HUDEP-2 (cell line): ENCODE measurements at regions not wholly inside any gene's neighbourhood (a gene's known extent, or its start where the extent isn't known, plus 50 kb on each side); places are given as distances from the start of the nearest gene placed in this dataset.

Source experiments
- DNase-seq, 76 experiments: peaks; one replicate each; lab custom pipeline; 2025; ENCODE audit not compliant: unreplicated experiment in 76 of 76; lab: John Stamatoyannopoulos, UW

- no peak for DNase-seq
These were observed 702.4 kb upstream of the LRRC4C start for GRCh38 chr11:42161886-42162285.

GRCh38 chr11:42169191-42169590, 709.7 kb upstream of the LRRC4C start:
- no peak for DNase-seq

- no peak for DNase-seq
These were observed 711.1 kb upstream of the LRRC4C start for GRCh38 chr11:42170601-42171000.

GRCh38 chr11:42171046-42171445, 711.6 kb upstream of the LRRC4C start:
- no peak for DNase-seq

GRCh38 chr11:42172441-42172840, 713.0 kb upstream of the LRRC4C start:
- DNase-seq: no peak

- no peak for DNase-seq
These were observed 715.8 kb upstream of the LRRC4C start for GRCh38 chr11:42175203-42175602.

GRCh38 chr11:42179216-42179615, 719.8 kb upstream of the LRRC4C start:
- no peak for DNase-seq

GRCh38 chr11:42195289-42196013, 736.0 kb upstream of the LRRC4C start:
- DNase-seq: no peak

- no peak for DNase-seq
These were observed 740.9 kb upstream of the LRRC4C start for GRCh38 chr11:42200311-42200710.

GRCh38 chr11:42201603-42202148, 742.2 kb upstream of the LRRC4C start:
- DNase-seq: no peak

- no peak for DNase-seq
These were observed 746.1 kb upstream of the LRRC4C start for GRCh38 chr11:42205518-42205917.

- DNase-seq: no peak
These were observed 766.2 kb upstream of the LRRC4C start for GRCh38 chr11:42225664-42226063.

- no peak for DNase-seq
These were observed 773.2 kb upstream of the LRRC4C start for GRCh38 chr11:42232673-42233072.

GRCh38 chr11:42234451-42234951, 775.0 kb upstream of the LRRC4C start:
- DNase-seq: no peak

- DNase-seq: no peak
These were observed 778.3 kb upstream of the LRRC4C start for GRCh38 chr11:42237701-42238235.

GRCh38 chr11:42239188-42239587, 779.7 kb upstream of the LRRC4C start:
- DNase-seq: no peak

- DNase-seq: no peak
These were observed 783.9 kb upstream of the LRRC4C start for GRCh38 chr11:42243385-42243784.

GRCh38 chr11:42244376-42244775, 784.9 kb upstream of the LRRC4C start:
- no peak for DNase-seq

GRCh38 chr11:42249401-42249800, 789.9 kb upstream of the LRRC4C start:
- DNase-seq: no peak

- DNase-seq: no peak
These were observed 790.5 kb upstream of the LRRC4C start for GRCh38 chr11:42249956-42250355.

GRCh38 chr11:42251984-42252383, 792.5 kb upstream of the LRRC4C start:
- no peak for DNase-seq

GRCh38 chr11:42253156-42253555, 793.7 kb upstream of the LRRC4C start:
- no peak for DNase-seq
